ENCODE measurements at regions not wholly inside any gene's neighbourhood (a gene's known extent, or its start where the extent isn't known, plus 50 kb on each side); places are given as distances from the start of the nearest gene placed in this dataset.

DNA sequence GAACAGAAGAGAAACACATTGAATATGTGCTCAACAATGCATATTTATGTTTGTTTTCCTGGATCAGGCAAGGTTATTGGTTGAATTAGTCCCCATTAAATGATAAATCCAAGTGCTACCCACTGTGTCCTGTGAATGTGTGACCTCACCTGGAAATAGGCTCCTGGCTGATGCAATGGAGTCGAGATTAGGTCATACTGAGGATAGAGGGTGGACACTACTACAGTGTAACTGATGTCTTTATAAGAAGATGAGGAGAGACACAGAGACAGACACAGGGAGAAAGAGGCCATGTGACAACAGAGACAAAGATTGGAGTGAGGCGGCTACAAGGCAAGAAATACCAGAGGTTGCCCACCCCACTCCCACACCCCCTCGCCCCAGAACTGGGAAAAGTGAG lies 559.3 kb downstream of the C6orf118 start:
- TF ChIP-seq, protein P1, sequence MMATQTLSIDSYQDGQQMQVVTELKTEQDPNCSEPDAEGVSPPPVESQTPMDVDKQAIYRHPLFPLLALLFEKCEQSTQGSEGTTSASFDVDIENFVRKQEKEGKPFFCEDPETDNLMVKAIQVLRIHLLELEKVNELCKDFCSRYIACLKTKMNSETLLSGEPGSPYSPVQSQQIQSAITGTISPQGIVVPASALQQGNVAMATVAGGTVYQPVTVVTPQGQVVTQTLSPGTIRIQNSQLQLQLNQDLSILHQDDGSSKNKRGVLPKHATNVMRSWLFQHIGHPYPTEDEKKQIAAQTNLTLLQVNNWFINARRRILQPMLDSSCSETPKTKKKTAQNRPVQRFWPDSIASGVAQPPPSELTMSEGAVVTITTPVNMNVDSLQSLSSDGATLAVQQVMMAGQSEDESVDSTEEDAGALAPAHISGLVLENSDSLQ (IDR thresholded peaks at IDR 0.05): no peak
- TF ChIP-seq CTBP1 (IDR thresholded peaks at IDR 0.05; ENCODE audit: borderline replicate concordance) (no peak), BHLHE40 (IDR thresholded peaks at IDR 0.05; ENCODE audit: borderline replicate concordance) (no peak), FOXK2 (IDR thresholded peaks at IDR 0.05) (no peak), FOXM1 (IDR thresholded peaks at IDR 0.05; ENCODE audit: borderline replicate concordance) (no peak), ELF4 (IDR thresholded peaks at IDR 0.05) (no peak), ZNF384 (IDR thresholded peaks at IDR 0.05) (no peak), SP1 (IDR thresholded peaks at IDR 0.05) (no peak), FOXA1 (IDR thresholded peaks at IDR 0.05) (no peak), SUZ12 (IDR thresholded peaks at IDR 0.05) (no peak), HDGF (IDR thresholded peaks at IDR 0.05; ENCODE audit: borderline replicate concordance) (no peak), TARDBP (IDR thresholded peaks at IDR 0.05) (no peak)

Data from HEK293T (cell line).